SK-N-SH (cell line): ENCODE measurements at regions not wholly inside any gene's neighbourhood (a gene's known extent, or its start where the extent isn't known, plus 50 kb on each side); places are given as distances from the start of the nearest gene placed in this dataset.

Experiments
- EZH2phosphoT487 ChIP-seq: fragments of 200-600 bp; sonication (generic); IDR thresholded peaks from 2 replicates; pipeline ENCODE4 v1.6.1; 2017; ENCODE audit warnings: low read depth, mixed run types, mild to moderate bottlenecking, antibody characterized with exemption, moderate library complexity, borderline replicate concordance
- FOXM1 ChIP-seq: IDR thresholded peaks from 2 replicates; pipeline ENCODE4 v1.4.0; 2012; ENCODE audit warnings: low read depth, mild to moderate bottlenecking
- JUND ChIP-seq: IDR thresholded peaks from 2 replicates; pipeline ENCODE4 v1.4.0; 2012
- NRF1 ChIP-seq: IDR thresholded peaks from 2 replicates; pipeline ENCODE4 v1.6.1; 2012; ENCODE audit warnings: low read depth, mild to moderate bottlenecking, low read length
- RAD21 ChIP-seq: IDR thresholded peaks from 2 replicates; pipeline ENCODE4 v1.6.1; 2012; ENCODE audit warnings: mild to moderate bottlenecking, low read length
- TF ChIP-seq, protein P1 (sequence below): fragments of 200-600 bp; sonication (generic); IDR thresholded peaks from 2 replicates; pipeline ENCODE4 v1.6.1; 2017; ENCODE audit warnings: antibody characterized with exemption, mild to moderate bottlenecking, moderate library complexity

DNA sequence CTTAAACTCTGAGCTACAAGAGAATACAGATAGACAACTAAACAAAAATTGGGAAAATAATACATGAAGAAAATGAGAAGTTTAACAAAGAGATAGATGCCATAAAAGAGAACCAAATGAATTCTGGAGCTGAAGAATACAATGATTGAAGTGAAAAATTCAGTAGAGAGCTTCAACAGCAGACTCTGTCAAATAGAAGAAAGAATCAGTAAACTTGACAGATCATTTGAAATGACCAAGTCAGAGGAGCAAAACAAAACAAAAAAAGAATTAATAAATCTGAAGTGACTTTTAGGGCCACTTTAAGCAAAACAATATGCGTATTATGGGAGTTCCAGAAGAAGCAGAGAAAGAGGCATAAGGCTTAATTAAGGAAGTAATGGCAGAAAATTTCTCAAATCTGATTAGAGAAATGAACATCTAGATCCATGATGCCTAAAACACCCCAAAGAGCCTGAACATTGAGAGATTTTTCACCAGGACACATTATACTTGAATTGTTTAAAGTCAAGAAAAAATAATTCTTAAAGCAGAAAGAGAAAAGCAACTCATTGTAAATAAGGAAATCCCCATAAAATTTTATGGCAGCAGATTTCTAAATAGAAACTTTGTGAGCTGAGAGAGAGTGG lies 61.0 kb upstream of the RNU6-8 start:
- no peak for TF ChIP-seq RAD21
- TF ChIP-seq FOXM1, result no peak
- TF ChIP-seq, protein P1, sequence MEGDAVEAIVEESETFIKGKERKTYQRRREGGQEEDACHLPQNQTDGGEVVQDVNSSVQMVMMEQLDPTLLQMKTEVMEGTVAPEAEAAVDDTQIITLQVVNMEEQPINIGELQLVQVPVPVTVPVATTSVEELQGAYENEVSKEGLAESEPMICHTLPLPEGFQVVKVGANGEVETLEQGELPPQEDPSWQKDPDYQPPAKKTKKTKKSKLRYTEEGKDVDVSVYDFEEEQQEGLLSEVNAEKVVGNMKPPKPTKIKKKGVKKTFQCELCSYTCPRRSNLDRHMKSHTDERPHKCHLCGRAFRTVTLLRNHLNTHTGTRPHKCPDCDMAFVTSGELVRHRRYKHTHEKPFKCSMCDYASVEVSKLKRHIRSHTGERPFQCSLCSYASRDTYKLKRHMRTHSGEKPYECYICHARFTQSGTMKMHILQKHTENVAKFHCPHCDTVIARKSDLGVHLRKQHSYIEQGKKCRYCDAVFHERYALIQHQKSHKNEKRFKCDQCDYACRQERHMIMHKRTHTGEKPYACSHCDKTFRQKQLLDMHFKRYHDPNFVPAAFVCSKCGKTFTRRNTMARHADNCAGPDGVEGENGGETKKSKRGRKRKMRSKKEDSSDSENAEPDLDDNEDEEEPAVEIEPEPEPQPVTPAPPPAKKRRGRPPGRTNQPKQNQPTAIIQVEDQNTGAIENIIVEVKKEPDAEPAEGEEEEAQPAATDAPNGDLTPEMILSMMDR, result no peak
- TF ChIP-seq JUND, result no peak
- TF ChIP-seq NRF1, result no peak
- TF ChIP-seq EZH2phosphoT487, result no peak
